HK-2 (cell line): ENCODE measurements at regions not wholly inside any gene's neighbourhood (a gene's known extent, or its start where the extent isn't known, plus 50 kb on each side); places are given as distances from the start of the nearest gene placed in this dataset.

Experiments used
- DNase-seq: peaks from one replicate; pipeline ENCODE4 v3.0.0-alpha.2; 2018; ENCODE audit not compliant: unreplicated experiment

- no peak for DNase-seq
Measured at GRCh38 chr3:30167541-30168011, 438.8 kb upstream of the TGFBR2 start.

GRCh38 chr3:30169487-30169886, 436.9 kb upstream of the TGFBR2 start:
- no peak for DNase-seq

GRCh38 chr3:30170681-30171438, 435.5 kb upstream of the TGFBR2 start:
- DNase-seq, result no peak

GRCh38 chr3:30174357-30174756, 432.0 kb upstream of the TGFBR2 start:
- DNase-seq, result no peak

- DNase-seq, result no peak
Measured at GRCh38 chr3:30180310-30181177, 425.9 kb upstream of the TGFBR2 start.

GRCh38 chr3:30181178-30181465, 425.3 kb upstream of the TGFBR2 start:
- no peak for DNase-seq

GRCh38 chr3:30181581-30181980, 424.8 kb upstream of the TGFBR2 start:
- DNase-seq, result no peak

- DNase-seq, result no peak
Measured at GRCh38 chr3:30183421-30183820, 423.0 kb upstream of the TGFBR2 start.

GRCh38 chr3:30184091-30184810, 422.1 kb upstream of the TGFBR2 start:
- DNase-seq, result no peak

- DNase-seq, result no peak
Measured at GRCh38 chr3:30185872-30186271, 420.5 kb upstream of the TGFBR2 start.

- DNase-seq, result no peak
Measured at GRCh38 chr3:30186741-30187219, 419.6 kb upstream of the TGFBR2 start.

GRCh38 chr3:30187366-30187765, 419.0 kb upstream of the TGFBR2 start:
- no peak for DNase-seq

GRCh38 chr3:30188713-30189112, 417.7 kb upstream of the TGFBR2 start:
- DNase-seq, result no peak

GRCh38 chr3:30189900-30190299, 416.5 kb upstream of the TGFBR2 start:
- DNase-seq, result no peak

GRCh38 chr3:30193625-30194044, 412.8 kb upstream of the TGFBR2 start:
- DNase-seq, result no peak

GRCh38 chr3:30195352-30195751, 411.0 kb upstream of the TGFBR2 start:
- DNase-seq, result no peak

- DNase-seq, result no peak
Measured at GRCh38 chr3:30198162-30198561, 408.2 kb upstream of the TGFBR2 start.

- DNase-seq, result peak; percentile 26
Measured at GRCh38 chr3:30199096-30199759, 407.2 kb upstream of the TGFBR2 start.

GRCh38 chr3:30199855-30200254, 406.5 kb upstream of the TGFBR2 start:
- no peak for DNase-seq

GRCh38 chr3:30201715-30202114, 404.7 kb upstream of the TGFBR2 start:
- no peak for DNase-seq

GRCh38 chr3:30203301-30203700, 403.1 kb upstream of the TGFBR2 start:
- DNase-seq, result no peak

GRCh38 chr3:30204126-30204525, 402.3 kb upstream of the TGFBR2 start:
- DNase-seq, result no peak
